ENCODE measurements at regions not wholly inside any gene's neighbourhood (a gene's known extent, or its start where the extent isn't known, plus 50 kb on each side); places are given as distances from the start of the nearest gene placed in this dataset.

GRCh38 chr10:6305401-6306321 is 102.9 kb downstream of the PFKFB3 start:
- Histone ChIP-seq H3K4me1 (ENCODE audit: control insufficient read depth, insufficient read depth, low read depth, low read length) (peaks cover 3% of the 10 kb centered on the region), H3K4ac (ENCODE audit: low read depth in 1 of 2, low read length in 2 of 2) (no peak overlapping the region), H3K4me2 (ENCODE audit: low read length, poor library complexity, severe bottlenecking) (no peak overlapping the region), H3K9me3 (ENCODE audit: control insufficient read depth, low read length) (no peaks in the 10 kb centered on the region), H2BK15ac (ENCODE audit: low read depth, poor library complexity, severe bottlenecking) (no peak overlapping the region), H3K27ac (ENCODE audit: low read length, poor library complexity, severe bottlenecking) (no peak overlapping the region), H3K27me3 (ENCODE audit: control insufficient read depth in 1 of 2, insufficient read depth in 1 of 2, low read length in 2 of 2) (no peaks in the 10 kb centered on the region), H3K79me1 (replicated peaks; ENCODE audit: low read length, poor library complexity, severe bottlenecking) (no peaks in the 10 kb centered on the region), H3K9ac (ENCODE audit: low read length) (no peak overlapping the region), H2BK12ac (ENCODE audit: low read length in 2 of 2) (no peak overlapping the region), H2AK5ac (ENCODE audit: low read length, severe bottlenecking) (no peak overlapping the region), H3K36me3 (ENCODE audit: control insufficient read depth in 1 of 2, insufficient read depth in 2 of 2, low read depth in 1 of 2, low read length in 2 of 2) (no peaks in the 10 kb centered on the region), H3K4me3 (ENCODE audit: insufficient read depth in 1 of 2, low read depth in 1 of 2, low read length in 2 of 2) (no peak overlapping the region), H3K18ac (ENCODE audit: low read depth in 1 of 2, low read length in 2 of 2) (no peak overlapping the region), H2BK5ac (ENCODE audit: low read depth, low read length, poor library complexity, severe bottlenecking) (no peak overlapping the region), H2BK120ac (ENCODE audit: low read depth, low read length) (no peak overlapping the region), H3K23ac (ENCODE audit: low read length in 2 of 2) (no peak overlapping the region), H2AFZ (ENCODE audit: low read depth, low read length) (no peak overlapping the region), H4K91ac (ENCODE audit: low read length) (no peak overlapping the region), H3K14ac (ENCODE audit: low read length in 2 of 2) (no peak overlapping the region), H4K8ac (ENCODE audit: low read length) (no peak overlapping the region)
- 82% methylated on average over 6 of the region's 7 CpGs for WGBS
- no peak for DNase-seq

GRCh38 chr10:6306917-6307316 is 104.2 kb downstream of the PFKFB3 start:
- no peak overlapping the region for H2BK5ac ChIP-seq (ENCODE audit: low read depth, low read length, poor library complexity, severe bottlenecking)
- no peak overlapping the region for H3K4me2 ChIP-seq (ENCODE audit: low read length, poor library complexity, severe bottlenecking)
- H4K8ac ChIP-seq (ENCODE audit: low read length), result no peak overlapping the region
- H3K36me3 ChIP-seq (ENCODE audit: control insufficient read depth in 1 of 2, insufficient read depth in 2 of 2, low read depth in 1 of 2, low read length in 2 of 2), result no peaks in the 10 kb centered on the region
- H2AFZ ChIP-seq (ENCODE audit: low read depth, low read length), result no peak overlapping the region
- no peak for DNase-seq
- H2AK5ac ChIP-seq (ENCODE audit: low read length, severe bottlenecking), result no peak overlapping the region
- no peak overlapping the region for H3K14ac ChIP-seq (ENCODE audit: low read length in 2 of 2)
- H3K4me1 ChIP-seq (ENCODE audit: control insufficient read depth, insufficient read depth, low read depth, low read length), result peaks cover 2% of the 10 kb centered on the region
- no peak overlapping the region for H3K23ac ChIP-seq (ENCODE audit: low read length in 2 of 2)
- H3K9ac ChIP-seq (ENCODE audit: low read length), result no peak overlapping the region
- H3K18ac ChIP-seq (ENCODE audit: low read depth in 1 of 2, low read length in 2 of 2), result no peak overlapping the region
- no peak overlapping the region for H2BK120ac ChIP-seq (ENCODE audit: low read depth, low read length)
- H3K4me3 ChIP-seq (ENCODE audit: insufficient read depth in 1 of 2, low read depth in 1 of 2, low read length in 2 of 2), result no peak overlapping the region
- no peak overlapping the region for H2BK12ac ChIP-seq (ENCODE audit: low read length in 2 of 2)
- no peaks in the 10 kb centered on the region for H3K79me1 ChIP-seq (replicated peaks; ENCODE audit: low read length, poor library complexity, severe bottlenecking)
- no peak overlapping the region for H3K4ac ChIP-seq (ENCODE audit: low read depth in 1 of 2, low read length in 2 of 2)
- H3K27me3 ChIP-seq (ENCODE audit: control insufficient read depth in 1 of 2, insufficient read depth in 1 of 2, low read length in 2 of 2), result peaks cover 0 to 7% of the 10 kb centered on the region in 2 experiments
- no peak overlapping the region for H3K27ac ChIP-seq (ENCODE audit: low read length, poor library complexity, severe bottlenecking)
- no peak overlapping the region for H2BK15ac ChIP-seq (ENCODE audit: low read depth, poor library complexity, severe bottlenecking)
- H4K91ac ChIP-seq (ENCODE audit: low read length), result no peak overlapping the region
- H3K9me3 ChIP-seq (ENCODE audit: control insufficient read depth, low read length), result no peaks in the 10 kb centered on the region
- 85% methylated on average over 4 of the region's 4 CpGs for WGBS

- H3K4me1 ChIP-seq (ENCODE audit: control insufficient read depth, insufficient read depth, low read depth, low read length), result peaks cover 3% of the 10 kb centered on the region
- no peak overlapping the region for H3K14ac ChIP-seq (ENCODE audit: low read length in 2 of 2)
- H2BK12ac ChIP-seq (ENCODE audit: low read length in 2 of 2), result no peak overlapping the region
- H3K23ac ChIP-seq (ENCODE audit: low read length in 2 of 2), result no peak overlapping the region
- no peak overlapping the region for H2AFZ ChIP-seq (ENCODE audit: low read depth, low read length)
- H3K9me3 ChIP-seq (ENCODE audit: control insufficient read depth, low read length), result no peaks in the 10 kb centered on the region
- no peak overlapping the region for H3K18ac ChIP-seq (ENCODE audit: low read depth in 1 of 2, low read length in 2 of 2)
- no peak overlapping the region for H3K27ac ChIP-seq (ENCODE audit: low read length, poor library complexity, severe bottlenecking)
- H3K36me3 ChIP-seq (ENCODE audit: control insufficient read depth in 1 of 2, insufficient read depth in 2 of 2, low read depth in 1 of 2, low read length in 2 of 2), result no peaks in the 10 kb centered on the region
- H3K9ac ChIP-seq (ENCODE audit: low read length), result no peak overlapping the region
- H3K27me3 ChIP-seq (ENCODE audit: control insufficient read depth in 1 of 2, insufficient read depth in 1 of 2, low read length in 2 of 2), result peaks cover 0 to 32% of the 10 kb centered on the region in 2 experiments
- no peak overlapping the region for H3K4ac ChIP-seq (ENCODE audit: low read depth in 1 of 2, low read length in 2 of 2)
- no peak for DNase-seq
- H4K91ac ChIP-seq (ENCODE audit: low read length), result no peak overlapping the region
- H3K79me1 ChIP-seq (replicated peaks; ENCODE audit: low read length, poor library complexity, severe bottlenecking), result no peaks in the 10 kb centered on the region
- no peak overlapping the region for H2BK15ac ChIP-seq (ENCODE audit: low read depth, poor library complexity, severe bottlenecking)
- no peak overlapping the region for H2AK5ac ChIP-seq (ENCODE audit: low read length, severe bottlenecking)
- no peak overlapping the region for H2BK120ac ChIP-seq (ENCODE audit: low read depth, low read length)
- no peak overlapping the region for H3K4me2 ChIP-seq (ENCODE audit: low read length, poor library complexity, severe bottlenecking)
- no peak overlapping the region for H2BK5ac ChIP-seq (ENCODE audit: low read depth, low read length, poor library complexity, severe bottlenecking)
- no peak overlapping the region for H4K8ac ChIP-seq (ENCODE audit: low read length)
- no peak overlapping the region for H3K4me3 ChIP-seq (ENCODE audit: insufficient read depth in 1 of 2, low read depth in 1 of 2, low read length in 2 of 2)
- 90% methylated on average over 4 of the region's 4 CpGs for WGBS
Observed at GRCh38 chr10:6309816-6310215, 107.1 kb downstream of the PFKFB3 start.

GRCh38 chr10:6310977-6311376 is 108.2 kb downstream of the PFKFB3 start:
- WGBS, result 94% methylated on average over 4 of the region's 4 CpGs
- Histone ChIP-seq H3K9me3 (ENCODE audit: control insufficient read depth, low read length) (no peaks in the 10 kb centered on the region), H3K4ac (ENCODE audit: low read depth in 1 of 2, low read length in 2 of 2) (no peak overlapping the region), H4K8ac (ENCODE audit: low read length) (no peak overlapping the region), H3K14ac (ENCODE audit: low read length in 2 of 2) (no peak overlapping the region), H3K4me2 (ENCODE audit: low read length, poor library complexity, severe bottlenecking) (no peak overlapping the region), H3K18ac (ENCODE audit: low read depth in 1 of 2, low read length in 2 of 2) (no peak overlapping the region), H3K36me3 (ENCODE audit: control insufficient read depth in 1 of 2, insufficient read depth in 2 of 2, low read depth in 1 of 2, low read length in 2 of 2) (no peaks in the 10 kb centered on the region), H3K9ac (ENCODE audit: low read length) (no peak overlapping the region), H3K4me1 (ENCODE audit: control insufficient read depth, insufficient read depth, low read depth, low read length) (peaks cover 6% of the 10 kb centered on the region), H2BK5ac (ENCODE audit: low read depth, low read length, poor library complexity, severe bottlenecking) (no peak overlapping the region), H3K27ac (ENCODE audit: low read length, poor library complexity, severe bottlenecking) (no peak overlapping the region), H2BK120ac (ENCODE audit: low read depth, low read length) (no peak overlapping the region), H2BK15ac (ENCODE audit: low read depth, poor library complexity, severe bottlenecking) (no peak overlapping the region), H3K79me1 (replicated peaks; ENCODE audit: low read length, poor library complexity, severe bottlenecking) (no peaks in the 10 kb centered on the region), H3K23ac (ENCODE audit: low read length in 2 of 2) (no peak overlapping the region), H2AFZ (ENCODE audit: low read depth, low read length) (no peak overlapping the region), H4K91ac (ENCODE audit: low read length) (no peak overlapping the region), H2AK5ac (ENCODE audit: low read length, severe bottlenecking) (no peak overlapping the region), H2BK12ac (ENCODE audit: low read length in 2 of 2) (no peak overlapping the region), H3K4me3 (ENCODE audit: insufficient read depth in 1 of 2, low read depth in 1 of 2, low read length in 2 of 2) (no peak overlapping the region), H3K27me3 (ENCODE audit: control insufficient read depth in 1 of 2, insufficient read depth in 1 of 2, low read length in 2 of 2) (peaks cover 0 to 43% of the 10 kb centered on the region in 2 experiments)
- DNase-seq, result no peak
